ENCODE measurements at regions not wholly inside any gene's neighbourhood (a gene's known extent, or its start where the extent isn't known, plus 50 kb on each side); places are given as distances from the start of the nearest gene placed in this dataset.

GRCh38 chr20:58140787-58141425, 87.5 kb downstream of the ANKRD60 start:
- no peak for TF ChIP-seq CTCF (IDR thresholded peaks at IDR 0.05)
- no peak for TF ChIP-seq EP300 (IDR thresholded peaks at IDR 0.05)
- TF ChIP-seq POLR2A (IDR thresholded peaks at IDR 0.05; ENCODE audit: low read depth): no peak
